Stimulated activated CD4-positive, alpha-beta T cell treated with anti-CD3 and anti-CD28 coated beads, Interleukin-4, amount 100 ng/mL, for 4 hours (primary cell): ENCODE measurements at regions not wholly inside any gene's neighbourhood (a gene's known extent, or its start where the extent isn't known, plus 50 kb on each side); places are given as distances from the start of the nearest gene placed in this dataset.
"Not testable (repeated sequence)": the region's sequence is repeated elsewhere in the genome, so short reads cannot be mapped to it uniquely, and the experiment has no call there.

Source experiments
- DNase-seq, 2 experiments: peaks; one replicate each; pipeline ENCODE4 v3.0.0-alpha.2; 2020

GRCh38 chr2:87660164-87660563 is 87.7 kb upstream of the PLGLB2 start:
- DNase-seq, result not testable (repeated sequence)

DNA sequence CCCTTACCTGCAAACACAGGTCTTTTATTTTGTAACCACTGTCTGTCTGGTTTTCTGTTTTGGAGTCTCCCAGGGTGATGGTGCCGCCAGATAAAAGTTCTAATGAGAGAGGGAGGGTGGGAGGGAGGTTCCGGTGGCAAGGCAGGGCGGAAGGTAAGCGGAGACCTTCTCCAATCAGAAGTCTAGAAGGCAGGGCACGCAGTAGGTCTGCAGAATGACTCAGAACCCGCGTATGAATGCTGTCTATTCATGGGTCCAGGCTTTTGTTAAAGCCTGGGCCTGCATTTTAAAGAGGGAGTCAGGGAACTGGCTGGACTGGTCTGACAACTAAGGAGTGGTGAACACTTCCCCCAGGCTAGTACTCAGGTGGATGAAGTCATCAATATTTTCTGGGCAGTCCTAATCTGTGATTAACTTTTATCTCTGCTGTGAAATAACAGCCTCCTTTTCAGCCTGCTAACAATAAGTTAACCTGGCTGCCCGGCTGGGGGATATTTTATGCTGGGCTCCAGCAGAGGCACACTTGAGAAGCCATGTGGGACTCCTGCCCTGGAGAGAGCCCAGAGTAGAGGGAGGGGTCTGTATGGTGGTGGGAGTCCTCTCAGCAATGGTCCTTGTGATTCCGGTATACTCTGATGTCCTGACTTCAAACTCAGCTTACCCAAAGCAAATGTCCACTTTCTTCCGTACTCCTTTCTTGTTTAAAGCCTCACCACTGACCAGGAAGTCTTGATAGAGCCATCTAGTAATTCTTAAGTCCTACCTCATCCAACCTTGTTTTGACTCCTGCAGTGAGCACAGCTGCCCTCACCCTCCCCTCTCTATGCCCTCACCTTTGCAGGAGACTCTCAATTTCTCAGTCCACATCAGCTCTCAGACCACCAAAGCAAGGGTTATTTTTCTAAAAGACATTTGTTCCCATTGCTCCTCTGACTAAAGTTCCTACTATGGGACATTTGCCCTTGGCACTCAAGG is 85.3 kb upstream of the PLGLB2 start:
- not testable (repeated sequence) for DNase-seq

DNA sequence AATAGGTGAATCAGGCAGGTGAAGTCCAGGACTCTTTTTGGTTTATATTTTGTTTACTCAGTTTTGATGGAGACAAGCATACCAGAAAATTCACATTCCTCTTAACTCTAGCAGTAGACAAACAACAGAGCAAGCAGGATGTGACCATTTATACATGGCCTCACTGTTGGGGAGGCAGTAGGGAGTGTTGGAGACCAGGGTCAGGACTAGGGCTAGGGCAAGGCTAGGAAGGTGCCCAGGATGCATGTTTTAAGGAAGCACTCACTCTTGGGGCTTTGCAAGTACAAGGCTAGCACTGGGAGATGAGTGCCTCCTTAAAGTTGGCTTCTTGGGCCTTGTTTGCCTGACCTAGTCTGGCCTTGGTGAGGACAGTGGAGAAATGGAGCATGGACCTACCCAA is 84.5 kb upstream of the PLGLB2 start:
- not testable (repeated sequence) for DNase-seq

DNA sequence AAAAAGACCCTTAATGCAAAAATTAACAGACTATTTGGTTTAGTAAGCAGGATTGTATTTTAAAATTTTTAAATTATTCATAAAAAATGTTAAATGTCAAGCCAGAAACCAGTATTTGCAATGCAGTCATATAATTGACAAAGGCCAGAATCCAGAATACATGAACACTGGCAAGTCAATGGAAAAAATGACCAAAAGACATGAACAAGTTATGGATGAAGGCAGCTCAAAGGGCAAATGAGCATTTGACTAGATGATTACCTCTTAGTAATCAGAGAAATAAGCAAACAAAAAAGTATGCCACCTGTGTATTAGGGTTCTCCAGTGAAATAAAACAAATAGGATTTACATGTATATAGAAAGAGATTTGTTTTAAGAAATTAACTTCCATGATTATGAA is 80.9 kb upstream of the PLGLB2 start:
- not testable (repeated sequence) for DNase-seq

- not testable (repeated sequence) for DNase-seq
Measured at GRCh38 chr2:87668361-87668760, 79.5 kb upstream of the PLGLB2 start.

- DNase-seq, result not testable (repeated sequence)
Measured at GRCh38 chr2:87669633-87670231, 78.2 kb upstream of the PLGLB2 start.

DNA sequence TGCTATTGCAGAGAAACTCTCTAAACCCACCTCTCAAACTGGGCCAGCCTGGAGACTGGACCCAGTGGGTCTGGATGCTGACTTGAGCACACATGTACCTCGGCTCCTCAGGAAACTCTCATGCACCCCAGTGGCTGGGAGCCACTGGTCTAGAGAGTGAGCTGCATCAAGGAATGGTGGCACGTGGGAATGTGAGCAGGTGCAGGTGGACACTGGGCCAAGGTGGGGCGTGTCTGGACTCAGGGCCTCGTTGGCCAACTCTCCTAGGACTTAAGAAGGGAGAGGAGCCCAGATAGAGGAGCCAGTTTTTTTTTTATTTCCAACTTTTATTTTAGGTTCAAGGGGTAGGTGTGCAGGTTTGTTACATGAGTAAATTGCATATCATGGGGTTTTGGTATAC is 75.5 kb upstream of the PLGLB2 start:
- DNase-seq, result not testable (repeated sequence)

DNA sequence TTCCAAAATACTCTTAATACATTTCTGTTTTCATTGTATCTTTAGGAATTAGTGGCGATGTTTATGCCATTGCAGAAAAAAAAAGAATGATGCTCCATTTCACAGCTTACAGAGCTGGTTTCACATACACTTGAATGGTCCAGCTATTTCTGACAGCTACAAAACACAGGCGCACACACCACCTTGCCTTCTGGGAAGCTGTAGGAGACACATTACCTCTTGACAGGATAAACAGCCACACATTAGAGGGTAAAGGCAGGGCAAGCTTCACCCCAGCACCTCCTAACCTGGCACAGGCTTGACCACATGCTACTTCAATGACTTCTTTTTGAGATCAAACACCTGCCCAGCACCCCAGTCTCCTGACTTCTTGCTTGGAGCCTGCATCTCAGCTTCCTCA is 73.2 kb upstream of the PLGLB2 start:
- DNase-seq, result not testable (repeated sequence)

- not testable (repeated sequence) for DNase-seq
Measured at GRCh38 chr2:87675487-87675886, 72.4 kb upstream of the PLGLB2 start.

DNA sequence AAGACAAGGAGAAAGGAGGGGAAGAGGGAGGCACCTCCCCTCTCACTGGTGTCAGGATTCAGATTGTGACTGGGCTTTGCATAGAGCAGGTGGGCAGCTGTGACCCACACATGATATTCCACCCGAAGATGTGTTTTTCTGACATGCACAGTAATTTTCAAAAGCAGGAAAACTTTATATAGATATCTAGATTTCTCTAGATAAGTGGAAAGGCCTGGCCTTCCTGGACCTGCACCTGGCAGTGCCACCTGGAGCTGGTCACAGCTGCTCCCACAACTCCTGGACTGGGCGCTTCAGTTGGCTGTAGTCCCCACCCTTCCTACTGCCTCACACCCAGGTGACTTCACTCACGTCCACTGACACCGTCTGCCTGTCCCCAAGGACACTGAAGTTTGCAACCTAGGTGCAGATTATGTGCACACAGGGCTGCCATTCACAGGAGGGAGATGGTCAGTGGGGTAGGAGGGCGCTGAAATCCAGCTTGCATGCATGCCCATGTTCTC is 70.4 kb upstream of the PLGLB2 start:
- DNase-seq, result not testable (repeated sequence)

- not testable (repeated sequence) for DNase-seq
Measured at GRCh38 chr2:87678742-87679173, 69.1 kb upstream of the PLGLB2 start.

- DNase-seq, result not testable (repeated sequence)
Measured at GRCh38 chr2:87679950-87680349, 67.9 kb upstream of the PLGLB2 start.

DNA sequence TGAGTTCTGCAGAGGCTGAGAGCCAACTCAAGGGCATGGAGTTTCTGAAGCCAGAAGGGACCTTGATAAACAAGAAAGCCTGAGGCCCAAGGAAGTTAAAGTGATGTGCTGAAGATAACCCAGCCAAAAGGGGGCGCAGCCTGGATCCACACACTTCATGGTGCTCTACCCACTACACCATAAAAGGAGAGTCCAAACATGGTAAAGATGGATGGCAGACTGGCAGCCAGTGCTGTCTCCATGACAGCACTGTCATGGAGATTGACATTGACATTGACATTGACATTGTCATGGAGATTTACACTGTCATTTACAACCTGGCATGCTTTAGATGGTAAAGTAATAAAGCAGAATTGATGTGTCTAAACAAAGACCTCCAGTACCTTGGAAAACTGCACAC is 67.2 kb upstream of the PLGLB2 start:
- DNase-seq, result not testable (repeated sequence)

DNA sequence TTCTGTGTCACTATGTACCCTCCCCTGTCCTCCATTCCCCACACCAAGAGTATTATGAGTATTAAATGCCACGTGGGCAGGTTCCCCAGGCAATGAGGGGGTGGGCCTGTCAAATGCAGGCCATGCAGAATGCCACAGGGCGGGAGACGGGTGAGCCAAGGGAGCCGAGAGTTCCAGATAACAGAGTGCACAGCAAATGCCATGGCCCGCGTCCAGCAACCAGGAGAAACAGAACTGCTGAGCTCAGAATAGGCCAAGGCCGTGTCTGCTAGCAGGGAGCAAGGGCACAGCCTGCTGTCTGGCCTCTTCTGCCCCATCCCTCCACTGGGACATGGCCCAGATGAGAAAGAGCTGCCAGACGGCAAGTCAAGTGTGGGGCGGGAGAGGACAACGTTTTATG is 64.4 kb upstream of the PLGLB2 start:
- not testable (repeated sequence) for DNase-seq

GRCh38 chr2:87683961-87684360 is 63.9 kb upstream of the PLGLB2 start:
- not testable (repeated sequence) for DNase-seq

GRCh38 chr2:87685558-87685957 is 62.3 kb upstream of the PLGLB2 start:
- DNase-seq, result not testable (repeated sequence)

GRCh38 chr2:87686873-87687549 is 60.9 kb upstream of the PLGLB2 start:
- DNase-seq, result not testable (repeated sequence)

- DNase-seq, result not testable (repeated sequence)
Measured at GRCh38 chr2:87687550-87688270, 60.2 kb upstream of the PLGLB2 start.

- not testable (repeated sequence) for DNase-seq
Measured at GRCh38 chr2:87691899-87692592, 55.8 kb upstream of the PLGLB2 start.

DNA sequence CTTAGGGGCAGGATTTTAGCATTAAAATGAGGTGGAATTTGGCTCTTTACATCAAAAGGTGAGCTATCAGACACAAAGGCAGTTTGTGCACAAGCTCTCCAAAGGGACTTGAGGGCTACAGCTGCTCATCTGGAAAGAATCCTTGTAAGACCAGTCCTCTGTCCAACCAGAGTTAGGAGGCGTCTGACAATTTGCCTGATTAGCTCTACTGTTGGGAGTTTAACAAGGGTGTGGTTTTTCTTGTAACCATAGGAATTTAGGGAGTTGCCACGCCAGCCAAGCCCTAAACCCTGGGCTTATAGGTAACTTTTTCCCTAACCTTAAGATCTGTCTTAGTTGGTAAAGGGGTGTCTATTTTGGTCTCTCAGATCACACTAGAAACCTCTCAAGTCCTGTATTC is 55.0 kb upstream of the PLGLB2 start:
- not testable (repeated sequence) for DNase-seq

- not testable (repeated sequence) for DNase-seq
Measured at GRCh38 chr2:87693882-87694281, 54.0 kb upstream of the PLGLB2 start.
